RWPE2 (cell line): ENCODE measurements at regions not wholly inside any gene's neighbourhood (a gene's known extent, or its start where the extent isn't known, plus 50 kb on each side); places are given as distances from the start of the nearest gene placed in this dataset.

Source experiments
- ATAC-seq: fragments of 200-7000 bp; cut with Tn5 transposase; 3 replicates; pipeline ENCODE4 v1.9.1; 2021; ENCODE audit warnings: low read depth
- DNase-seq: peaks from one replicate; pipeline ENCODE4 v3.0.0-alpha.2; 2020; ENCODE audit warnings: low spot score
- H3K27ac ChIP-seq: fragments of 450-650 bp; 2 replicates; pipeline ENCODE4 v1.5.1; 2017; ENCODE audit warnings: mild to moderate bottlenecking; ENCODE audit not compliant: poor library complexity, severe bottlenecking
- H3K27me3 ChIP-seq: fragments of 250-450 bp; sonication (Bioruptor Pico); 2 replicates; pipeline ENCODE4 v1.5.1; 2021; ENCODE audit warnings: mild to moderate bottlenecking, moderate library complexity; ENCODE audit not compliant: insufficient read depth, poor library complexity, severe bottlenecking
- H3K36me3 ChIP-seq: fragments of 250-450 bp; sonication (Bioruptor Pico); 2 replicates; pipeline ENCODE4 v1.5.1; 2020; ENCODE audit warnings: low read depth, mild to moderate bottlenecking, moderate library complexity
- H3K4me1 ChIP-seq: fragments of 250-450 bp; sonication (Bioruptor Pico); 2 replicates; pipeline ENCODE4 v1.5.1; 2021; ENCODE audit warnings: mild to moderate bottlenecking, moderate library complexity; ENCODE audit not compliant: insufficient read depth, poor library complexity, severe bottlenecking
- H3K4me3 ChIP-seq: fragments of 250-450 bp; sonication (Bioruptor Pico); 2 replicates; pipeline ENCODE4 v1.5.1; 2021; ENCODE audit warnings: mild to moderate bottlenecking, moderate library complexity; ENCODE audit not compliant: severe bottlenecking
- H3K9me3 ChIP-seq: fragments of 250-450 bp; sonication (Bioruptor Pico); 2 replicates; pipeline ENCODE4 v1.5.1; 2021; ENCODE audit warnings: mild to moderate bottlenecking, moderate library complexity; ENCODE audit not compliant: severe bottlenecking
- TF ChIP-seq, protein P1 (sequence below): fragments of 450-650 bp; IDR thresholded peaks from one replicate; pipeline ENCODE4 v1.5.1; 2017; ENCODE audit warnings: mild to moderate bottlenecking, moderate library complexity; ENCODE audit not compliant: poor library complexity, severe bottlenecking

DNA sequence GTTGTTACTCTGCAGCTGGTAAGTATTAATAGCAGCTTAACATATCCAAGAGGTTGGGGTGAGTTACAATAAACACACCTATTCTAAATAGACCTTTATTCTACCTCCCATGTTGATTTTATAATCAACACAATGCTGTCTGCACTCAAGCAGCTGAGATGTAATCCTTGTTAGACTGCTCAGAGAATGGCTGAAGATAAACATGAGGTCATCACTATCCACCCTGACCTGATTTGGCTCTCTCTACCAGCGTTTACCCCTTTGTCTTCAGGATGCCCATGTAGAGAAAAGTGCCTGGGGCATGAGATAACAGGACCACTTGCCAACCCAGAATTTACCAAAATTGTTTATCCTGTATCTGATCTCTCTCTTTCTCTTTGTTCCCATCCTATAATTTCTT, 220.7 kb upstream of the DEFB112 start:
- no peaks in the 10 kb centered on the region for H3K9me3 ChIP-seq
- H3K36me3 ChIP-seq = no peaks in the 10 kb centered on the region
- peaks cover 6% of the 10 kb centered on the region for H3K27me3 ChIP-seq
- H3K27ac ChIP-seq = no peak overlapping the region
- no peak for DNase-seq
- no peak overlapping the region for H3K4me3 ChIP-seq
- TF ChIP-seq, protein P1, sequence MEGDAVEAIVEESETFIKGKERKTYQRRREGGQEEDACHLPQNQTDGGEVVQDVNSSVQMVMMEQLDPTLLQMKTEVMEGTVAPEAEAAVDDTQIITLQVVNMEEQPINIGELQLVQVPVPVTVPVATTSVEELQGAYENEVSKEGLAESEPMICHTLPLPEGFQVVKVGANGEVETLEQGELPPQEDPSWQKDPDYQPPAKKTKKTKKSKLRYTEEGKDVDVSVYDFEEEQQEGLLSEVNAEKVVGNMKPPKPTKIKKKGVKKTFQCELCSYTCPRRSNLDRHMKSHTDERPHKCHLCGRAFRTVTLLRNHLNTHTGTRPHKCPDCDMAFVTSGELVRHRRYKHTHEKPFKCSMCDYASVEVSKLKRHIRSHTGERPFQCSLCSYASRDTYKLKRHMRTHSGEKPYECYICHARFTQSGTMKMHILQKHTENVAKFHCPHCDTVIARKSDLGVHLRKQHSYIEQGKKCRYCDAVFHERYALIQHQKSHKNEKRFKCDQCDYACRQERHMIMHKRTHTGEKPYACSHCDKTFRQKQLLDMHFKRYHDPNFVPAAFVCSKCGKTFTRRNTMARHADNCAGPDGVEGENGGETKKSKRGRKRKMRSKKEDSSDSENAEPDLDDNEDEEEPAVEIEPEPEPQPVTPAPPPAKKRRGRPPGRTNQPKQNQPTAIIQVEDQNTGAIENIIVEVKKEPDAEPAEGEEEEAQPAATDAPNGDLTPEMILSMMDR = no peak
- no peaks in the 10 kb centered on the region for H3K4me1 ChIP-seq
- ATAC-seq = no peak

DNA sequence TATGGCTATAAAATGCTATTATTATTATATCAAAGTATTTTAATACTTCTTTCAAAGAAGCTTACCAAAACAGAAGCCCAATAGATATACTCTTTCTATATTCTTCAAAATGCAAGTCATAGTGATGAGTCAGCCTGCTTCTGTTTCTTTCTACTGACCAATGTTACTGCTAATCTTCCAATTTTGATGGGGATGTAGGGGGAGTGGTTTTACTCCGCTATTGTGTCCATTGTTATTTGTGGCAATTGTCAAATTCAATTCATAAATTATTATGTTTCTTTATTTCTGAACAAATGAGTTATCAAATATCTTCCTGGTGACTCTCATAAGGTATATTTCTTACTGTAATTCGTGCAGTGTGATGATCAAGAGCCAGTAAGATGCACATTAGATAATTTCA, 221.5 kb upstream of the DEFB112 start:
- no peak overlapping the region for H3K4me3 ChIP-seq
- no peak for ATAC-seq

DNA sequence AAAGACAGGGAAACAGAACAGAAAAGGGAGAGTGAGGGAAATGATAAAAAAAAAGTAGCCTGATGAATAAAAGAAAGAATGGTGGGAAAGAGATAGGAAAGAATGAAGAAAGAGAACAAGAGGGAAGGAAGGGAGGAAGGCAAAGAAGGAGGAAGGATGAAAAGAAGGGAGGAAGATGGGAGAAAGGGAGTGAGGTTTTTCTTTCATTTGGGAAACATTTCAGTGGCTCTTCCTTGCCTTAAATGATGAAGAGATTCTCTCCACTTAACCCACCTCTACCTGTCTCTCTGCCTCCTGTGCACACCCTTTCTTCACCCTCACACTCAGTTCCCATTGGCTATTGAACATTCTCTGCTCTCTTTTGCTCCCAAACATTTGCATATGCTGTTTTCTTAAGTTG, 222.1 kb upstream of the DEFB112 start:
- DNase-seq = no peak
- no peaks in the 10 kb centered on the region for H3K36me3 ChIP-seq
- TF ChIP-seq, protein P1 = no peak
- no peaks in the 10 kb centered on the region for H3K4me1 ChIP-seq
- no peak for ATAC-seq
- no peaks in the 10 kb centered on the region for H3K9me3 ChIP-seq
- H3K27ac ChIP-seq = no peak overlapping the region
- no peak overlapping the region for H3K4me3 ChIP-seq
- H3K27me3 ChIP-seq = peaks cover 6% of the 10 kb centered on the region

More for the DNA sequence above, 221.5 kb upstream of the DEFB112 start:
- no peak for DNase-seq
- Histone ChIP-seq H3K27me3 (peaks cover 6% of the 10 kb centered on the region), H3K27ac (no peak overlapping the region), H3K4me1 (no peaks in the 10 kb centered on the region), H3K36me3 (no peaks in the 10 kb centered on the region), H3K9me3 (no peaks in the 10 kb centered on the region)
- TF ChIP-seq, protein P1 = no peak

DNA sequence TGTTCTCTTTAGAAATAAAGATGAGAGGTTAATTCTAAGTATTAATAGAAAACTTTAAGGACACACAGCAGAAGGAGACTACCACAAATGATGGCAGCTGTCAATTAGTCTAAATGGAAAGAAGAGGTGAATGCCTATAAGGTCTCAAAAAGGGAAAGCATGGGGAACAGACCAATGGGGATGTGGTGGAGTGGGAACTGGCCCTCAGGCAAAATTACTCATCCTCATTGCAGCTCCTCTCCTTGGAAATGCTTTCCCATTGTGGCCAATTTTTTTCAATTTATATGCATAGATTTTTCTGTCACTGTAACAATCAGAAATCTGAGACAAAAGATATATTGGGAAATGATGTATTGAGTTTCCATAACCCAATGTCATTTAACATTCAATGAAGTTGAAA, 222.9 kb upstream of the DEFB112 start:
- ATAC-seq = no peak
- DNase-seq = no peak
- H3K9me3 ChIP-seq = no peaks in the 10 kb centered on the region
- TF ChIP-seq, protein P1 = no peak
- H3K27me3 ChIP-seq = peaks cover 6% of the 10 kb centered on the region
- H3K4me1 ChIP-seq = no peaks in the 10 kb centered on the region
- no peak overlapping the region for H3K4me3 ChIP-seq
- H3K36me3 ChIP-seq = no peaks in the 10 kb centered on the region
- no peak overlapping the region for H3K27ac ChIP-seq

DNA sequence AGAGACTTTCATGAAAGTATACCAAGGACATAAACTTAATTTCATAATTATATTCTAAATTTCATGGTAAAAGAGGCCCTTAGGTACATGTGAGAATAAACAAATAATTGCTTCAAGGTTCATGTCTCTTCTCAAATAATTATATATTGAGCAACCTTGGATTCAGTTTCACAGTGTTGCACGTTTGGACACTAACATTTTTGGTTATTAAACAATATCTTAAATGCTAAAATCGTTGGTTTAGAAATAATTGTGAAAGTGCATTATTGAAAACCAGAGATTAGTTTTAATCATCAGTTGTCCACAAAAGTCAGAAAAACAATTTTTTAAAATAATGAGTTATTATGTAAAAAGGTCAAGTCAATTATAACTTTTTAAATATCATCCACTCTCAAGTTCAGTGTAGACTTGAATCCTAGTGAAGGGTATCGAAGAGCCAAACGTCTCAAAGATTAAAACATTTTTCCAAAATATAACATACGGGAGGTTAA, 227.1 kb upstream of the DEFB112 start:
- ATAC-seq (no peak), DNase-seq (no peak)
- H3K27me3 ChIP-seq = peaks cover 13% of the 10 kb centered on the region
- H3K36me3 ChIP-seq = no peaks in the 10 kb centered on the region
- H3K4me1 ChIP-seq = no peaks in the 10 kb centered on the region
- no peak overlapping the region for H3K4me3 ChIP-seq
- TF ChIP-seq, protein P1 = no peak
- no peaks in the 10 kb centered on the region for H3K9me3 ChIP-seq
- no peak overlapping the region for H3K27ac ChIP-seq
